Ovary (tissue), 7 donors: ENCODE measurements at regions not wholly inside any gene's neighbourhood (a gene's known extent, or its start where the extent isn't known, plus 50 kb on each side); places are given as distances from the start of the nearest gene placed in this dataset.

Experiments used
- DNase-seq, 5 donors: peaks; one replicate each; pipeline ENCODE4 v3.0.0-alpha.2; 2019 to 2020
- H3K27ac ChIP-seq, 2 donors: fragments of 200-600 bp; one replicate each; pipeline versions ENCODE4 v1.5.1 to v1.8.0; 2019 to 2022
- H3K27me3 ChIP-seq: fragments of 200-600 bp; one replicate; pipeline ENCODE4 v1.8.0; 2022
- H3K36me3 ChIP-seq: fragments of 200-600 bp; sonication (generic); one replicate; pipeline ENCODE4 v1.5.1; 2019
- H3K4me1 ChIP-seq: one replicate; pipeline ENCODE4 v1.8.1; 2013; ENCODE audit warnings: mild to moderate bottlenecking, moderate library complexity; ENCODE audit not compliant: insufficient read depth
- H3K4me3 ChIP-seq: fragments of 200-600 bp; sonication (generic); one replicate; pipeline ENCODE4 v1.5.1; 2017
- H3K9me3 ChIP-seq, 2 donors: fragments of 200-600 bp in 1 of 2; sonication (generic) in 1 of 2; one replicate each; pipeline versions ENCODE4 v1.5.1 to v1.8.1; 2013 to 2019; ENCODE audit warnings: mild to moderate bottlenecking in 1 of 2, moderate library complexity in 1 of 2
- EP300 ChIP-seq: sonication (generic); formaldehyde crosslinking; IDR thresholded peaks from one replicate; pipeline ENCODE4 v1.6.1; 2017; ENCODE audit warnings: antibody characterized with exemption
- POLR2A ChIP-seq: fragments of 450-650 bp; IDR thresholded peaks from one replicate; pipeline ENCODE4 v1.6.1; 2017; ENCODE audit warnings: antibody characterized with exemption, mild to moderate bottlenecking, moderate library complexity
- WGBS, 3 donors: extraction: QIAGEN DNeasy Blood & Tissue Kit in 1 of 3; methylation state at CpG; one replicate each; pipeline versions ENCODE4 v1.1.5 to v1.1.7; 2013 to 2017; 5-methylcytosine and 5-hydroxymethylcytosine counted together
- intact Hi-C, 4 donors: fragments of 100-400 bp; cut with DNase I; formaldehyde crosslinking; loops; one replicate each; pipeline versions ENCODE4 v1.11.0 to v1.15.1; 2022 to 2023
- TF ChIP-seq, protein P1 (sequence below), 3 donors: fragments of 450-650 bp in 2 of 3; fragments of 200-600 bp in 1 of 3; IDR thresholded peaks; one replicate each; pipeline versions ENCODE4 v1.5.1 to v1.8.0; 2016 to 2022; ENCODE audit warnings: antibody characterized with exemption in 3 of 3, mild to moderate bottlenecking in 1 of 3
- donor health status: DM: no; HTN: no; CAD: no; lungs with moderate emphysema.
- donor health status: DM: no; HTN: no; CAD: no.
- donor health status: Bipolar disorder and iron deficiency.
- donor health status: DM: no; HTN: no; CAD: no.
- donor health status: DM: yes; HTN: yes; CAD: no.

DNA sequence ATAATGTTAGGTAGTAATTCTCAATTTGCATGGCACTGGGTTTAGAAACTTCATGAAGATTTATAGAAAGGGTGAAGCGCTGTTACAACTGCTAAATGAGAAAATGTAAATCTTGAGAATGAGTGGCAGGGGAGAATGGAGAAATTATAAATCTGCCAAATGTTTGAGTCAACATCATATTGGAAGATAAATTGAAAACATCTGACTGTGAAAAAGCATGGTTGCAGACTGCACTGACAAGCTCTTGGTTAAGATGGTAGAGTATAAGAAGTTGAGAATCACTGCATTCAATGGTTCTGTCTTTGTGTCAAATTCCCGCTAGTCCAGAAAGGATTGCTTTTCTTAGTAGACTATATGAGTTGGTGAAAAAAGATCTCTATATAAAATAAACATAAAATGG, 113.3 kb upstream of the DUSP10 start:
- H3K36me3 ChIP-seq = no peaks in the 10 kb centered on the region
- no peaks in the 10 kb centered on the region for H3K4me1 ChIP-seq
- DNase-seq = no peak
- H3K27ac ChIP-seq = no peak overlapping the region
- H3K27me3 ChIP-seq = no peaks in the 10 kb centered on the region
- WGBS, 3 donors = 80 to 87% (median 87%) methylated on average over 2 of the region's 2 CpGs
- TF ChIP-seq POLR2A (no peak), EP300 (no peak)
- no peak overlapping the region for H3K4me3 ChIP-seq
- H3K9me3 ChIP-seq = no peaks in the 10 kb centered on the region
- intact Hi-C loops = no loop called here

GRCh38 chr1:221851336-221851735, 109.4 kb upstream of the DUSP10 start:
- DNase-seq = no peak
- Histone ChIP-seq H3K9me3 (no peaks in the 10 kb centered on the region), H3K36me3 (no peaks in the 10 kb centered on the region), H3K4me1 (no peaks in the 10 kb centered on the region), H3K4me3 (no peak overlapping the region), H3K27ac (no peak overlapping the region), H3K27me3 (no peaks in the 10 kb centered on the region)
- TF ChIP-seq, protein P1, sequence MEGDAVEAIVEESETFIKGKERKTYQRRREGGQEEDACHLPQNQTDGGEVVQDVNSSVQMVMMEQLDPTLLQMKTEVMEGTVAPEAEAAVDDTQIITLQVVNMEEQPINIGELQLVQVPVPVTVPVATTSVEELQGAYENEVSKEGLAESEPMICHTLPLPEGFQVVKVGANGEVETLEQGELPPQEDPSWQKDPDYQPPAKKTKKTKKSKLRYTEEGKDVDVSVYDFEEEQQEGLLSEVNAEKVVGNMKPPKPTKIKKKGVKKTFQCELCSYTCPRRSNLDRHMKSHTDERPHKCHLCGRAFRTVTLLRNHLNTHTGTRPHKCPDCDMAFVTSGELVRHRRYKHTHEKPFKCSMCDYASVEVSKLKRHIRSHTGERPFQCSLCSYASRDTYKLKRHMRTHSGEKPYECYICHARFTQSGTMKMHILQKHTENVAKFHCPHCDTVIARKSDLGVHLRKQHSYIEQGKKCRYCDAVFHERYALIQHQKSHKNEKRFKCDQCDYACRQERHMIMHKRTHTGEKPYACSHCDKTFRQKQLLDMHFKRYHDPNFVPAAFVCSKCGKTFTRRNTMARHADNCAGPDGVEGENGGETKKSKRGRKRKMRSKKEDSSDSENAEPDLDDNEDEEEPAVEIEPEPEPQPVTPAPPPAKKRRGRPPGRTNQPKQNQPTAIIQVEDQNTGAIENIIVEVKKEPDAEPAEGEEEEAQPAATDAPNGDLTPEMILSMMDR (IDR thresholded peaks at IDR 0.05) = no peak
- TF ChIP-seq POLR2A = no peak
- no peak for TF ChIP-seq EP300
- intact Hi-C loops = no loop called here

- Histone ChIP-seq H3K9me3 (no peaks in the 10 kb centered on the region), H3K4me3 (no peak overlapping the region), H3K4me1 (no peaks in the 10 kb centered on the region), H3K27me3 (no peaks in the 10 kb centered on the region), H3K27ac (no peak overlapping the region), H3K36me3 (no peaks in the 10 kb centered on the region)
- WGBS, 3 donors = 43 to 56% (median 44%) methylated on average over 8 of the region's 8 CpGs
- intact Hi-C loops = no loop called here
- DNase-seq = no peak
- TF ChIP-seq EP300 (no peak), POLR2A (no peak)
- TF ChIP-seq, protein P1 (IDR thresholded peaks at IDR 0.05) = no peak
Observed at GRCh38 chr1:221850470-221851187, 108.7 kb upstream of the DUSP10 start.

DNA sequence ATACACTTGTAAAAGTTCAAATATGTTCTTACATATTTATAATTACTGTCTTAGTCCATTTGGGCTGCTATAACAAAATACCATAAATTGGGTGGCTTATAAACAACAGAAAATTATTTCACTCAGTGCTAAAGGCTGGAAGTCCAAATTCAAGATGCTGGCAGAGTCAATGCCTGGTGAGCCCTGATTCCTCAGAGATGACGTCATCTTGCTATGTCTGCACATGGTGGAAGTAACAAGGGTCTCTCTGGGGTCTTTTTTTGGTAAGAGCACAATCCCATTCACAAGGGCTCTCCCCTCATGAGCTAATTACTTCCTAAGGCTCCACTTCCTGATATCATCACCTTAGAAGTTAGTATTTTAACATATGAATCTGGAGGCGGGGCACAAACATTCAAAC, 108.0 kb upstream of the DUSP10 start:
- Histone ChIP-seq H3K9me3 (no peaks in the 10 kb centered on the region), H3K27ac (no peak overlapping the region), H3K27me3 (no peaks in the 10 kb centered on the region), H3K4me3 (no peak overlapping the region), H3K4me1 (no peaks in the 10 kb centered on the region), H3K36me3 (no peaks in the 10 kb centered on the region)
- WGBS, 3 donors = 87 to 90% (median 87%) methylated on average over 2 of the region's 2 CpGs
- no peak for TF ChIP-seq EP300
- no peak for TF ChIP-seq POLR2A
- TF ChIP-seq, protein P1 (IDR thresholded peaks at IDR 0.05) = no peak
- no peak for DNase-seq
- intact Hi-C loops = no loop called here

- no peak overlapping the region for H3K27ac ChIP-seq
- H3K4me1 ChIP-seq = no peaks in the 10 kb centered on the region
- no peaks in the 10 kb centered on the region for H3K36me3 ChIP-seq
- WGBS, 3 donors = 84 to 93% (median 88%) methylated on average over 1 of the region's 1 CpG
- H3K4me3 ChIP-seq = no peak overlapping the region
- DNase-seq = no peak
- H3K9me3 ChIP-seq = no peaks in the 10 kb centered on the region
- H3K27me3 ChIP-seq = no peaks in the 10 kb centered on the region
- no peak for TF ChIP-seq EP300
- TF ChIP-seq POLR2A = no peak
- TF ChIP-seq, protein P1 (IDR thresholded peaks at IDR 0.05) = no peak
- intact Hi-C loops = no loop called here
Observed at GRCh38 chr1:221849110-221849509, 107.2 kb upstream of the DUSP10 start.
